ENCODE measurements at regions not wholly inside any gene's neighbourhood (a gene's known extent, or its start where the extent isn't known, plus 50 kb on each side); places are given as distances from the start of the nearest gene placed in this dataset.

DNA sequence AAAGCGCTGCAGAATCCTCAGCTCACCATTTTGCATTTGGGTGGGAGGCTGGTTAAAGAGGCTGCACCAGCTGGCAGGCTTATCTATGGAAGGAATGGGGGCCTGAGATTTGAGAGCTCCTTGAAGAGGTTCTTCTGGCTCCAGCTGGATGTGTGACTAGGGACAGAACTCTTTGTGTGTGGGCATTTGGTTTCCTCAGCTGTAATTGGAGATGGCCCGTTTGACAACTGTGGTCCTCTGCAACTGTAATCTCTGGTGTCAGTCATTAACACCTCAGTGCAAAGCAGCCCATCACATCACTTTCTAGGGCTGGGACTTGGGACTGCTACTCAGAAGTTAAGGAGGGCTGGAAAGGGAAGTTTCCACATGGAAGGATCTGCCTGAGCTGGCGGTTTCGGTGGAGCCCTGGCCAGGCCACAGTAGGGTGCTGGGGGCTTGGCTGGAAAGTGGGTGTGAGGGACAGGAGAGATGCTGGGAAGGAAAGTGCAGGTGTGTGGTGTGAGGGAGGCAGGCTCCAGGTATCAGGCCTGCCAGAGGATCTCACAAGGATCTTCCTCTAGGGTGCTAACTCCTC, 193.8 kb downstream of the GADD45G start:
- Histone ChIP-seq H3K36me3 (ENCODE audit: control insufficient read depth, insufficient read depth, low read length, severe bottlenecking) (no peaks in the 10 kb centered on the region), H3K4me1 (ENCODE audit: control insufficient read depth, insufficient read depth, low read length) (peaks cover 7% of the 10 kb centered on the region), H3K4me3 (ENCODE audit: low read length) (no peak overlapping the region), H3K27me3 (replicated peaks; ENCODE audit: control insufficient read depth, insufficient read depth, low read length) (peaks cover 18% of the 10 kb centered on the region), H3K9me3 (ENCODE audit: control insufficient read depth, low read length) (no peaks in the 10 kb centered on the region), H3K9ac (ENCODE audit: low read length) (no peak overlapping the region)
- DNase-seq (ENCODE audit: low read depth) = no peak

DNA sequence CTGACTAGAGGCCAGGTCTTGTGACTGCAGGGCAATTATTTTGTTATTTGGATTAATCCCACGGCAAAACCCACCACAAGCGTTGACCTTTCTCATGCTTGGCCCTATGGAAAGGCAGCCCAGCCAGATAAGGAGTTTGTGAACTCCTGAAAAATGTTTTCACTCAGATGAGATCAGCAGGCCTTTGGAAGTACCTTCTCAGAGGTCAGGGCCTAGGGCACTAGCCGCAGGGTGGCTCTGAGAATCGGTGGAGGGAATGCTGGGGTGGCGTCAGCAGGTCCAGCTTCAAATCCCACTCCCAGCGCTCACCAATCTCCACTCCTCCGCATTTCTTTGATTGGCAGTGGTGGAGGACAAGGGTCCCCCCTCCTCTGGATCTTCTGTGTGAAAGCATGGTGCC, 194.4 kb downstream of the GADD45G start:
- Histone ChIP-seq H3K27me3 (replicated peaks; ENCODE audit: control insufficient read depth, insufficient read depth, low read length) (peaks cover 18% of the 10 kb centered on the region), H3K9ac (ENCODE audit: low read length) (no peak overlapping the region), H3K4me1 (ENCODE audit: control insufficient read depth, insufficient read depth, low read length) (peaks cover 7% of the 10 kb centered on the region), H3K4me3 (ENCODE audit: low read length) (no peak overlapping the region), H3K9me3 (ENCODE audit: control insufficient read depth, low read length) (no peaks in the 10 kb centered on the region), H3K36me3 (ENCODE audit: control insufficient read depth, insufficient read depth, low read length, severe bottlenecking) (no peaks in the 10 kb centered on the region)
- no peak for DNase-seq (ENCODE audit: low read depth)

DNA sequence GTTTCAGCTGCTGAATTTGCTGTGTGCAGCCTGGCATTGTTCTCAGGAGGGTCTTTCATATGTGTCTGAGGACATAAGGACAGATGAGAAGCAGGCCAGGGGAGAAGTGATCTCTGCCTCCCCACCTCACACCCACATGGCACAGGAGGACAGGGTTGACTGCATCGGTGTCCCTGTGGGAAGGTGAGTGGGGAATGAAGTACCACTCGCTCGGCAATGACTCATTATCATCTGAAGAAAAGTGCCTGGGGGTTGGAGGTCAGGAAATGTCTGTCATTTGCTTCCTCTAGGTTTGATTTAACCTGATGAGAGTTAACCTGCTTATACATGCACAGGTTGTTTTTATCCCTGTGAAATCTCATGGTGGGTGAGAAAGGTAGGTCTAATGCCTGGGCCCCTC, 195.0 kb downstream of the GADD45G start:
- peaks cover 7% of the 10 kb centered on the region for H3K4me1 ChIP-seq (ENCODE audit: control insufficient read depth, insufficient read depth, low read length)
- no peak overlapping the region for H3K9ac ChIP-seq (ENCODE audit: low read length)
- H3K27me3 ChIP-seq (replicated peaks; ENCODE audit: control insufficient read depth, insufficient read depth, low read length) = peaks cover 18% of the 10 kb centered on the region
- no peaks in the 10 kb centered on the region for H3K9me3 ChIP-seq (ENCODE audit: control insufficient read depth, low read length)
- no peak overlapping the region for H3K4me3 ChIP-seq (ENCODE audit: low read length)
- H3K36me3 ChIP-seq (ENCODE audit: control insufficient read depth, insufficient read depth, low read length, severe bottlenecking) = no peaks in the 10 kb centered on the region
- no peak for DNase-seq (ENCODE audit: low read depth)

DNA sequence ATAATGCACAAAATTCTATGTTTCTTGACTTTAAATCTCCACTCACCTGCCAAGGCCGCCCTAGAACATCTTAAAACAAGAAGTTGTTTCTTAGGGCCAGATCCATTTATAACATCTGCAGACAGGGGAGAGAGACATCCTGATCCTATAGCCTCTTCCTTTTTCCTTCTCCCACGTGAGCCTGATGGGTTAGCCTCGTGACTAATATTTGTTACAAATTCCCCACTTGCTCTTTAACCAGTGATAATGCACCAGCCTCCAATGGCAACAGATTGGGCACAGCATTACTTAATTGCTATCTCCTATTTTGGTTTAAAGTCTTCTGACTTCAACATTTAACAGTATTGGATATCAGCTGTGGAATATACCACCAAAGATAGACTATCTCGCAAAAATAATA, 196.5 kb downstream of the GADD45G start:
- peaks cover 11% of the 10 kb centered on the region for H3K27me3 ChIP-seq (replicated peaks; ENCODE audit: control insufficient read depth, insufficient read depth, low read length)
- peaks cover 7% of the 10 kb centered on the region for H3K4me1 ChIP-seq (ENCODE audit: control insufficient read depth, insufficient read depth, low read length)
- no peak overlapping the region for H3K4me3 ChIP-seq (ENCODE audit: low read length)
- H3K9ac ChIP-seq (ENCODE audit: low read length) = no peak overlapping the region
- no peaks in the 10 kb centered on the region for H3K9me3 ChIP-seq (ENCODE audit: control insufficient read depth, low read length)
- H3K36me3 ChIP-seq (ENCODE audit: control insufficient read depth, insufficient read depth, low read length, severe bottlenecking) = no peaks in the 10 kb centered on the region
- DNase-seq (ENCODE audit: low read depth) = no peak

DNA sequence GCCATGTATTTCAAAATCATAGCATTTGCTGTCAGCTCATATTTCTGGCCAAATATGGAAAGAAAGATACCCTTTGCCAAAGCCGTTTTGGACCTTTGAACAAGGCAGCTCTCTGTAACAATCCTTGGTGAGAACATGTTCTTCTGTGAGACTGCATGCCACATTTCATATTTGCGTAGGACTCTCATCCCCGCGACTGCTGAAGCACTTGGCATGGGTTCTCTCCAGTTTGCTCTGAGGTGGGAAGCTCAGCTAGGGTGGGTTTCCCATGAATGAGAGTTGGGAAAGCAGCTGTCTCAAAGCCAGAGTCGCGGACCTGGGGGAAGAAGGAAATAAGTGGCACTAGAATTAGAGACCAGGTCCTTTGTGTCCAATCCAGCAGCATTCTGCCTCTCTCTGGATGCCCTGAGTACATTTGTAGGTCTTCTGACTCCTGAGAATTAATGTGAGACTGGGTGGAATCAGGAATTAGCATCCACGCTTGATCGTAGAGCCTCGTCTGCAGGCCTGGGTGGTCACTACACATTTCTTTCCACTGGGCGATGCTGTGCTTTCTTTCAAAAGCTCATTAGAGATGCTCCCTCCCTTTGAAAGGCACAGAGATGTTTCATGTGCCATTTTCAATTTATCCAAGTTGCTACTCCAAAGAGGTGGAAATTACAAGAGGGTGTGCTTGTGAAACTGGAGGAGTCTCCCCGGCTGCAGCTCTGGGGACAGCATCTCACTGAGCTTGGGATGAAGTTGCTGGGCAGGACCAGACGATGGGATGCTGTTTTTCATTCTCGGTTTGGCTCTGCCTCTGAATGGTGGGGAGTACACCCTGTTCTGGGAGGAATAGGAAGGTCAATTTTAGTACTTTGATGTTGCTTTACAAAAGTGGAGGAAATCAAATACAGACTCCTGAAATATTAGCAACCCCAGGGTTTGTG, 197.2 kb downstream of the GADD45G start:
- no peak for DNase-seq (ENCODE audit: low read depth)
- H3K4me1 ChIP-seq (ENCODE audit: control insufficient read depth, insufficient read depth, low read length) = peaks cover 7% of the 10 kb centered on the region

DNA sequence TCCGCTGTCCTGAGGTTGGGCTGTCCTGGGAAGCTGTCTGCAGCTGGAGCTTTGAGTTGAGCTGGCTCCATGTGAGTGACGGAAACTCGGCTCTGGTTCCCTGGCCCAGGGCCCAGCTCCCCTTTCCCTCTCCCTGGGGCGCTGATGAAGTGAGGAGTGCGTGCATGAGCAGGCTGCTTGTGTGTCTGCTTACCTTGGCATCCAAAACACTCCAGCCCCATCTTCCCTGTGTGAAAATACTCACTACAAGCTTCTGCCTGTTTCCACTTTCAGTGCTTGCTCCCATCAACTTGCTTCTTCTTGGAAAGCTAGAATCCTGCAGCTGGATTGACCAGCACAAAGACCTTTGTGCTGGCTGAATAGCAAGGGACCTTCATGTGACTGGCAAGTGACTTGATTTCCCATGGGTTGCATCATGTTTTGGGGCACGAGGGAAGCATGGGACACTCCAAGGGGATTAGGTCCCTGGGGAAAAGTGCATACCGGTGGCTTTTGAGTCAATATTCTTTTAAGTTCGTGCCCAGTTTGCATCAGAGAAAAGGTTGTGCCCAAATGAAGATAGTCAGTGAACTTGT, 198.1 kb downstream of the GADD45G start:
- no peaks in the 10 kb centered on the region for H3K36me3 ChIP-seq (ENCODE audit: control insufficient read depth, insufficient read depth, low read length, severe bottlenecking)
- DNase-seq (ENCODE audit: low read depth) = no peak
- H3K4me3 ChIP-seq (ENCODE audit: low read length) = no peak overlapping the region
- no peaks in the 10 kb centered on the region for H3K9me3 ChIP-seq (ENCODE audit: control insufficient read depth, low read length)
- H3K27me3 ChIP-seq (replicated peaks; ENCODE audit: control insufficient read depth, insufficient read depth, low read length) = peaks cover 11% of the 10 kb centered on the region
- no peak overlapping the region for H3K9ac ChIP-seq (ENCODE audit: low read length)
- H3K4me1 ChIP-seq (ENCODE audit: control insufficient read depth, insufficient read depth, low read length) = peaks cover 7% of the 10 kb centered on the region

More for the DNA sequence above, 197.2 kb downstream of the GADD45G start:
- no peak overlapping the region for H3K9ac ChIP-seq (ENCODE audit: low read length)
- H3K9me3 ChIP-seq (ENCODE audit: control insufficient read depth, low read length) = no peaks in the 10 kb centered on the region
- H3K4me3 ChIP-seq (ENCODE audit: low read length) = no peak overlapping the region
- H3K36me3 ChIP-seq (ENCODE audit: control insufficient read depth, insufficient read depth, low read length, severe bottlenecking) = no peaks in the 10 kb centered on the region
- H3K27me3 ChIP-seq (replicated peaks; ENCODE audit: control insufficient read depth, insufficient read depth, low read length) = peaks cover 11% of the 10 kb centered on the region

DNA sequence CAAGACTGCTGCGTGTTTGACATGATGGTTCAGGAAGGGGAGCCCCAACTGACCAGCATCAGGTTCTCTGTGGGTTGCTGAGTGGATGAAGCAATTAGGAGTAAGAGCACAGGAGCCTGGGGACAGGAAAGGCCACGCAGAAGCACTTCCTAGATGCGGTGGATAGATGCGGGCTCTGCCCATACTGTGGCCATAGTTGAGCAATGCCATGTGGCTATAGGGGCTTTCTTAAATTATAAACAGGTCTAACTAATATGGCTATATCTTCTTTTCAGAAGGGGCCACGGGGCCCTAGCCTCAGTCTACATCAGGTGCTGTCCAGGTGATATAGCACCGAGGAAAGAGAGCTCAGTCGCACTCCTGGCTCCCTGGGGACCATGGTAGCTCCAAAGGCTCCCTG, 198.6 kb downstream of the GADD45G start:
- Histone ChIP-seq H3K4me3 (ENCODE audit: low read length) (no peak overlapping the region), H3K9me3 (ENCODE audit: control insufficient read depth, low read length) (no peaks in the 10 kb centered on the region), H3K4me1 (ENCODE audit: control insufficient read depth, insufficient read depth, low read length) (peaks cover 7% of the 10 kb centered on the region), H3K27me3 (replicated peaks; ENCODE audit: control insufficient read depth, insufficient read depth, low read length) (peaks cover 11% of the 10 kb centered on the region), H3K36me3 (ENCODE audit: control insufficient read depth, insufficient read depth, low read length, severe bottlenecking) (no peaks in the 10 kb centered on the region), H3K9ac (ENCODE audit: low read length) (no peak overlapping the region)
- no peak for DNase-seq (ENCODE audit: low read depth)

DNA sequence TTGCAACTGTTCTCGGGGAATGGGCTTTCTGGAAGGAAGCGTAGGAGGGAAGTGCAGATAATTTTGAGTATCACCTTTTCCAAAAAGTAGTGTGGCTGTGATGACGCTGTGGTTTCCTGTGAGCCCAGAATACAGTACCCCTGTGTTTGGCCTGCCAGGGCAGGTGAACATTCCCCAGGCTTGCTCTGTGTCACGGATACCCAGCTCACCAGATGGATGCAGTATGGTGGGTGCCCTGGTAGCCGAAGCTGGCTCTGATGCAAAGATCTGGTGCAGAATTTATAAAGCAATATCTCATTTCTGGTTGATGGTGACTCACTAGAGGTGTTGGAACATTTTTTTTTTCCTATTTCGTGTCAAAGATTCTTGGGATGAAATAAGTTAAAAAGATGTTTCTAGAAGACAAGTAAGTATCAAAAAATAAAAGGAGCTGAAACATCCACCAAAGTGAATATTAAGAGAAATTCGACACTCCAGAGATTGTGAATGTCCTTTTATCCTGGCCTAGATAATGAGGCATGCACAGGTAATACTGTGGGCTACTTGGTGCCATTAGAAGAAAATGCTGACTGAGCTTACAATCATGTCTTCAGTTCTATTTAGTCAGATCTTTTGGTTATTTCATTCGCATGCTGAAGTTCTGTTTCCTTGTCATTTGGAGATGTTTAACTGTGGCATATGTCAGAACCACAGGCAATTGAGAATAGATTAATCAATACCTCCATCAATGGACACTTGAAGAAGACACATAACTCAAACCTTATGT, 200.1 kb downstream of the GADD45G start:
- no peak overlapping the region for H3K9ac ChIP-seq (ENCODE audit: low read length)

DNA sequence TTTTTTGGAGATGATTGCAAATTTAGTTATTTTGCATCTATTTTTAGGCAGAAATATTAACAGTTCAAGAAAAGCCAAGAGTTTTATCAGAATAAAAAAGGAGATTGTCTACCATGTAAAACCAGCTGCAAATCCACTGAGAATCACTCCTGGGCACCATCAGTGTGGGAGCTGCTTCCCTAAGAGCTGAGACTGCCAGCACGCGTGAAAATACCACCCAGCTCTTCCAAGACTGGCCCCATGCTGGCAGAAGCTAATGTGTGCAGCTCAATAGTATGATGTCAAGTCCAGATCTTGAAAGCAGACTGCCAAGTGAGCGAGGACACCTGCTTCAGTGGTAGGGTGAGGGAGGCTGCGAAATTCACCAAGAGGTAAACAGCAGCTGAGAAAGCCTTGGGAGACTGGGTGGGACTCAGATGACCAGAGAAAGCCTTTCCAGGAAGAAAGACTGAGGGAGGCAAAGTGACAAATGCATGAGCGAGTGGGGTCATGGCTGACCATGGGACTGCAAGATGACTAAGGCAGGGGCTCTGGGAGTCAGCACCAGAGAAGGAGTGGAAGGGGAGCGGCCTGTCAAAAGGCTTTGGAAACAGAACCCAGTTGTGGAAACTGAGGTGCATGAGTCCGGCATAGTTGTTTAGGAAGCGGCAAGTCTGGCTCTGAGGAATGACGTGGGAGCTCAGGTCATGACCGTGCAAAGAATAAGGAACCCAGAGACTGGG, 200.9 kb downstream of the GADD45G start:
- no peak for DNase-seq (ENCODE audit: low read depth)
- Histone ChIP-seq H3K4me3 (ENCODE audit: low read length) (no peak overlapping the region), H3K4me1 (ENCODE audit: control insufficient read depth, insufficient read depth, low read length) (peaks cover 7% of the 10 kb centered on the region)

More for the DNA sequence above, 200.1 kb downstream of the GADD45G start:
- H3K27me3 ChIP-seq (replicated peaks; ENCODE audit: control insufficient read depth, insufficient read depth, low read length) = peaks cover 11% of the 10 kb centered on the region
- H3K4me3 ChIP-seq (ENCODE audit: low read length) = no peak overlapping the region
- H3K4me1 ChIP-seq (ENCODE audit: control insufficient read depth, insufficient read depth, low read length) = peaks cover 7% of the 10 kb centered on the region
- DNase-seq (ENCODE audit: low read depth) = no peak
- H3K36me3 ChIP-seq (ENCODE audit: control insufficient read depth, insufficient read depth, low read length, severe bottlenecking) = no peaks in the 10 kb centered on the region
- no peaks in the 10 kb centered on the region for H3K9me3 ChIP-seq (ENCODE audit: control insufficient read depth, low read length)

DNA sequence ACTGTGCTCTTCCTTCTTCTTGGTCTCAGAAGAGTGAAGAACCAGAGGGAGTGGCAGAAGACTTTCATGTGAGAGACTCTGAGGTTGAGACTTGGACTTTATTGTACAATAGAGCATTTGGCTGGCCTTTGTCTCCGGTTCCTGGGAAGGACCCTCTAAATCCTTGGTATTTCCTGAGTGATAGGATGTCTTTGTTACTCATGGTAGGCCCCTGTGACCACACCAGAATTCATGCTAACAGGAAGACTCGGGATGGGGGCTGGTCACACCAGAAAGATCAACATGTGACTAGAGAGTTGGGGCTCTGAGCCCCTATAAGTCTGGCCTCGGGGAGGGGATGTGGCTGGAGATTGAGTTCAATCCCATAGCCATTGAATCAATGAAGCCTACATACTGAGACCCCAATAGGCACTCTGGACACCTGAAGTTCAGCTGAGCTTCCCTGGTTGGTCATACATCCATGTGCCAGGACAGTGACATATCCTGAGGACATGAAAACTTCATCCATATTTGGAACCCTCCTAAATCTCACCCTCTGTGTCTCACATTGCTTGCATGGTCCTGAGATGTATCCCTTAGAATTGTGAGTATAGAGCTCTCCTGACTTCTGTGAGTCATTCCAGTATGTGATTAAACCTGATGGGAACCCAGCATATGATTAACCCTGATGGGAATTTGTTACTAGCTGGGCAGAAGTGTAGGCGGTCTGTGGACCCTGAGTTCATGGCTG, 201.7 kb downstream of the GADD45G start:
- Histone ChIP-seq H3K9me3 (ENCODE audit: control insufficient read depth, low read length) (no peaks in the 10 kb centered on the region), H3K4me3 (ENCODE audit: low read length) (no peak overlapping the region), H3K27me3 (replicated peaks; ENCODE audit: control insufficient read depth, insufficient read depth, low read length) (peaks cover 19% of the 10 kb centered on the region), H3K9ac (ENCODE audit: low read length) (no peak overlapping the region), H3K4me1 (ENCODE audit: control insufficient read depth, insufficient read depth, low read length) (peaks cover 7% of the 10 kb centered on the region), H3K36me3 (ENCODE audit: control insufficient read depth, insufficient read depth, low read length, severe bottlenecking) (no peaks in the 10 kb centered on the region)
- DNase-seq (ENCODE audit: low read depth) = no peak

More for the DNA sequence above, 200.9 kb downstream of the GADD45G start:
- Histone ChIP-seq H3K9ac (ENCODE audit: low read length) (no peak overlapping the region), H3K36me3 (ENCODE audit: control insufficient read depth, insufficient read depth, low read length, severe bottlenecking) (no peaks in the 10 kb centered on the region), H3K9me3 (ENCODE audit: control insufficient read depth, low read length) (no peaks in the 10 kb centered on the region), H3K27me3 (replicated peaks; ENCODE audit: control insufficient read depth, insufficient read depth, low read length) (peaks cover 16% of the 10 kb centered on the region)
